Left forelimb (tissue), 1 donor: ENCODE measurements at regions not wholly inside any gene's neighbourhood (a gene's known extent, or its start where the extent isn't known, plus 50 kb on each side); places are given as distances from the start of the nearest gene placed in this dataset.

Experiments used
- DNase-seq: peaks from one replicate; pipeline ENCODE4 v3.0.0-alpha.2; 2018; ENCODE audit warnings: low spot score

DNA sequence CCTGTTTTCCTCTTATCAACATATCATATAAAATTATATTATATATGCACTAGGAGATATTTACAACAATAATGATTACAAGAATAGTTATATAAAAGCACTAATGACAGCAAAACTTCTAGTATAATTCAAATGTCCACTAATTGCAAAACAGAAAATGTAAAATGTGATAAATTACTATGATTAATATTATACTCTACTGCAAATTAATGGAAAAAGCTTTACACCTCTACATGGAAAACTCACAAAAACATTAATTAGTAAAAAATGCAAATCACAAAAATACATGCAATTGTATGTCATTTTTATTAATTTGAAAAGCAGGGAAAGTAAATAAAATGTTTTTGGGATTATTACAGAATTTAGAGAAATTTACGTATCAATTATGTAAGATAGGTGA lies 681.0 kb upstream of the PCDH20 start:
- no peak for DNase-seq

DNA sequence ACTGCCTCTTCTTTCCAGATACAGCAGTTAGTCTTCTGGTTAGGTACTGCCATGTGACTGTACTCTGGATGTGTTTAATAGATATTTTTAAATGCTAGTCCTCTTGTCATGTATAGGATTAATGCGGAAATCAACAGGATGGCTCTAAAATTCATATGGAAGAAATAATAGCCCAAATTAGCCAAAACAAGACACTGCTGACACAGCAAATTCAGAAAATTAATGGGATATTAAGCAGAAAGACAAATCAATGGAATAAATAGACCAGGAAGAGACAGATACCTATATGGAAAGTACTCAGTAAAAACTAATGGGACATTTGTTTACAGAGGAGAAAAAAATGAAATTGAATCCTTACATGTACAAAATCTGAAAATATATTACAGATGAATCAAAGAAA lies 679.3 kb upstream of the PCDH20 start:
- DNase-seq: no peak

DNA sequence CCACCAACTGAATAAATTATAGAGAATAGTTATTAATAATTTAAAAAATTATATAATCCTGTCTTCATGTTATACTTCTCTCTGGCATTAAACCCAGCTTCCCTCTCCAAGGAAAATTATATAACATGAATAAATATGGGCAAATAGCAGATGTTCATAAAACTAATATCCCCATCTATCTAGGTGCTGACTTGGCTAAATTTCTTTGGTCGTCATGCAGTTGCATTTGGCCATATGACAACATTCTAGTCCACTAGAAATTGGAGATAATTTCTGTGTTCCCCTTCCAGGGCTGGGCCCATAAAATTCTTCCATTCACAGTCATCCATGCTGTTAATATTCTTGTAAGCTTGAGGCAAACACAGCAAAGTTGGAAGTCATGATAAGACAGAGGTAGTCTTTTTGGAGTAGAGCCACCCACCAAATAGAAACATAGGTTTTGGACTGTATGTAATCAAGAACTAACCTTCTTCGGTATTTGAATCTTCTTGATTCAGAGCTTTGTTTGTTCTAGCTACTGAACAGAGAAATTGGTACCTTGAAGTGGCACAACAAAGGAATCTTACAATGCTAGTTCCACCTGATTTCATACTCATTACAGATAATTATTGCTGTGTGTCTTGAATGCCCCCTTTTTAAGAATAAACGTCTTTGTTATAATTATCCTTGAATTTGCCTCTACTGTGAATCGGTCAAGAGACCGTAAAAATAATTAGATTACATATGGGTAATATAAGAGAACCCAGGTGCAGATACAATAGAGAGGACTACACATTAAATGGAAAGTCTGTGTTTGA lies 678.5 kb upstream of the PCDH20 start:
- DNase-seq: no peak

DNA sequence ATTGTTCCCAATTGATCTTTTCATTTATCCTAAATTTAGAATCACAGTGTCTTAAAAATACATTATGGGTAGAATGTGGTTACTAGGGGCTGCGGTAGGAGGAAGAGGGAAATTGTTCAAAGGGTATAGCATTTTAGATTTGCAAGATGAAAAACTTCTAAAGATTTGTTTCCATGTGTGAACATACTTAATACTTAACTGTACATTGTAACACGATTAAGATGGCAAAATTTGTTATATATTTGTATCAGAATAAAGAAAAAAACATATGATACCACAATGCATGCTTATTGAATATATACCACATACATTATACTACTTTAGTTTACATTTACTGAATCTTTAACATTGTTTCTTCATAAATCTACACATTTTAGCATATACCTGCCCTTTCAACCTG lies 677.3 kb upstream of the PCDH20 start:
- no peak for DNase-seq

DNA sequence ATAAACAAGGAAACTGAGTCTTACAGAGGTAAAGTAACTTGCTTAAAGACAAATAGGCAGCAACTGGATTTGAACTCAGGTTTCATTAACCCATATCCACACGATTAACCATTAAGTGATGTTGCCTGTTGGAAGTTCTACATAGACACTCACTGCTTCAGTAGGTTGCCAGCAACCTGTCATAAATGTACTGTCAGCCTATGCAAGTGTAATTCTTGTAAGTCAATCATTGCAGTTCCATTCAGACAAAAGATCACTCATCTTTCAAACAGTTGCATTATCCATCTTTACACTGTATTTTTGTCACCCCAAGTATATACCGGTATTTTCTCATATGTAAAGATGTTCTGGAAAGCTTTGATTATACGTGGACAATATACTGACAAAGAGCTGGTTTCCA lies 676.9 kb upstream of the PCDH20 start:
- no peak for DNase-seq

DNA sequence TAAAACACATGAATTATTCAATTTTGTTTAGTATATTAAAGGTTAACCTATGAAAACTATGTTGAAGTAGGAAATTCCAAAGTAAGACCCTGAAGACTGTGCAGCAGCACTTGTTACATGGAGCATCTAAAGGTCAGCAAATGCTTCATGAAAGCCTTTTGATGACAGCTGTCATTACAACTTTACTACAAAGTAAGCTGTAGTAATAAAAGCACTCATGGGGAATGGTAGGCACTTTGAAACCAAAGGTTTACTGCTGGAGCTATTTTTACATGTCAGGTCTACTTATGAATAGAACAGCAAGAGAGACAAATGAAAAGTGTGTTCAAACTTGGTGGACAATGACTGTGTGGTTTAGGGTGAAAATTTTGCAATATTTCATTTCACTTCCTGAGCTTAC lies 672.5 kb upstream of the PCDH20 start:
- DNase-seq: no peak

DNA sequence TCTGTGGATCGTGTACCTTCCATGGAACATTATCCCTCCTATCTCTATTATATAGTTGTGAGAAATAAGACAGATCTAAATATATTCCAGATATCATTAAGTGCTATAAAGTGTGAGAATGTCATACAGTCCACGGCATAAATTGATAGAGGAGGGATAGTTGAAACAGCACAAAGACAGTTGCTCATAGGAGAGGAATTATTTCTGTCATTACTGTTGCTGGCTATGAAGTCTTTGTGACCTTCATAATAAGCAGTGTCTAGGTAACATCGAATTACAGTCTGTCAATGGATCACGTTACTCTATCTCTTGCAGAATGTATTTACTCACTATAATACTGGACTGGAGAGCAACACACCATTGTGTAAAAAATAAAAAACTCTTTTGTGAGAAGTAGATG lies 671.5 kb upstream of the PCDH20 start:
- DNase-seq: no peak

DNA sequence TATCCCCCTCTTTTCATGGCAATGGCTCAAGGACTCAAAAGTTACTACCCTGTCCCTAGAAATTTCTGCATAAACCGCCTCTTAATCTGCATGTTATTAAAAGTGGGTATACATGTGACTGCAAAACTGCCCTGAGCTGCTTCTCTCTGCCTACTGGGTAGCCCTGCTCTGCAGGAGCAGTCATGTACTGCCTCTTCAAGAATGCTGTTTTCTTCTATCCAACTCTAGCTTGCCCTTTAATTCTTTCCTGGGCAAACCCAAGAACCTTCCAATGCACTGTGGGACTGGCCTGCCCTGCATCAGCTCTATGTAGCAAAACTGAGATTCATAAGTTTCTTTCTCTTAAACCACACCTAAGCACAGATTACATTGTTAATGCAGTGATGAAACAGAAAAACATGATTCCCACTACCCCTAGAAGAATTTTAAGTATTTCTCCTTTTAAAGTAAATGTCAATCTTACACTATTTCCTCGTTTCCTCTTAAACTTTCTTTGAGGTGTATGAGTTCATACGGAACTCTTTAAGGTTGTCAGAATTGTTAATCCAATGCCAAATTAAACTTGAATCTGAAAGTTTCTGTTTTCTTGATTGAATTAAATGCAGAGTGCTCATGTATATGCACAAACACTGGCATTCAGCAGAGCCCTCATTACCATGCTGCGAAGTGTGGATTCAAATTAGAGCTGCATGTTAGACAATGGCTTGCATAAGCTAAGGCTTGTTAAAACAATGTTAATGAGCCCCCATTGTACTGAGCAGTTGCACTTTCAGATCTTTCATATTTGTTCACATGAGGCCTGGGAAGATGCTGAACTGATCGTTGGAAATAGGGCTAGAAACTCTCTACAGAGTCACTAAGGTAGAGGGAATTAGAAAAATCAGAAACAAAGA lies 669.9 kb upstream of the PCDH20 start:
- DNase-seq: no peak

DNA sequence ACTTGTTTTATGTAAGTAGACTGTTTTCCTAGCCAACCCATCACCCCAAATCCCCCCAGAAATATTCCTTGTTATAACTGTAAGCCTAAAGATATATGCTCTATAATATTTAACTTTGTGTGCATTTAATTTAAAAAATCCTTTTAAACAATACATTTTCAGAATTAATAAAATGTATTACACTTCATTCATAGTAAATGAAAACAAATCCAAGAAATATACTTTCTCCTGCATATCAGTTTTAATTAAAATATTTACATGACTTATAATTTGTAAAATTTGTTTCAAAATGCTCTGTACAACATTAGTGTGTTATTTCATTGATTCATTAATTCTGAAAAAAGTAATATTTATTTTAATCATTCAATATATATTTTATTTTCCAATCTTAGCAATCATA lies 669.1 kb upstream of the PCDH20 start:
- no peak for DNase-seq

DNA sequence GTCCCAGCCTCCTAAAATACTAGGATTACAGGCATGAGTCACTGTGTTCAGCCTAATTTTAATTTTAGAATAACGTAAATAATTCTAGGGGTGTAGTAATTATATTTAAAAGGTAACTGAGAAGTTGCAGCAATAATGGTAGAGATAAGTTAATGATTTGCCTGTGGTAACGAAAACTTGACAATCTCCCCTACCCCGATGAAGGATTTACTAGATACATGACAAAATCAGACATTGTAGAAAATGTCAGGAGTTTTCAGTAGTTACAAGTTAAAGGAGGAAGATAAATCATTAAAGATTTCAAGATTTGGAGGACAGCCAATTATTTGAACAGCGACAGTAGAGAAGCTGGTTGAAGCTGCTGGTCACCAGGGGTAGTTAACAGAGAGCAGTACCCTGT lies 652.2 kb upstream of the PCDH20 start:
- no peak for DNase-seq

DNA sequence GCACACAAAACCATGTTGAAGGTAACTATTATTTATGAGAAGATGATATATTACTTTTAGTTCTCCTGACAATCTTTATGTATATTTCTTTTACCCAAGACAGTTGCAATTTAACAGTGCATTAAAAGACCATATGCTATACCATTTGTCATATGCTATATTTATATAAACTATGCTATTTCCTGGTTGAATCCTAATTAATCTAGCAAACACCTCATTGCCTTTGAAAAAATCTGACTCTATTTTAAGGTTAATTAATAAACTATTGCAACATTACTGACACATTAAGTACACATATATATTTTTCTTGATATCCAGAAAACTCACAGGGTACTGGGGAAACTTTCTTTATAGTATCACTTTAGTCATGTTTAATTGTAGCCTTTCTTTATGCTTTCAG lies 649.4 kb upstream of the PCDH20 start:
- no peak for DNase-seq

DNA sequence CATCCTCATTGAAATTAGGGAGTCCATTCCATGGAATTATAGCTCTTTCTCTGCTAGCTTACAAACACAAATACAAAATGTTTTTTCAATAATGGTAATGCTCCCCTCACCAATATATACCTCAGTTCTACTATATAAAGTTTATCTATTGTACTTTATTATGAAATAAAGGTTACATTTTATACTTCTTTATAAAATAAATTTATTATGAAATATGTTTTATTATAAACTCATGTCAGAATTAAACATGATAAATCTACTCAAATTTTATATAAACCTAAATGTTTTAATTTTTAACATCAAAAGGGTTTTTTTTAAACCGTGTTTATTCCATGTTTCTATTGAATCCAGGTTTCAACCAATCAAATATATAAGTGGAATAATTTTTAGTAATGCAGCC lies 646.1 kb upstream of the PCDH20 start:
- no peak for DNase-seq

DNA sequence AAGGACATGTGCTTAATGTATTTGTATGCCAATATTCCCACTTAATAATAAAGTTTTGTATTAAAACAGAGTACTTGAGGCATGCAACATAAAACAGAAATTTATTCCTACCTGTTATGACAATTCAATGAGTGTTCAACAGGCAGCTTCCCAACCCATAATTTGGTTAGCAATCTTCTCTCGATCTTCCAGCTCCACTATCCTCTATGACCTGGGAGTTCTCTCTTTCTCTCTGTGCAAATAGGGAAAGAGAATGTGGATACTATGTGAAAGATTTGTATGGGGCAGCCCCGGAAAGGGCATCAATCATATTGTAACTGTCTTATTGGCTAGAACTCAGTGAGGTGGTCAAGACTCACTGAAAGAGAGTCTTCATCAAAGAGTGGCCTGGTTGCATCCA lies 644.9 kb upstream of the PCDH20 start:
- no peak for DNase-seq

DNA sequence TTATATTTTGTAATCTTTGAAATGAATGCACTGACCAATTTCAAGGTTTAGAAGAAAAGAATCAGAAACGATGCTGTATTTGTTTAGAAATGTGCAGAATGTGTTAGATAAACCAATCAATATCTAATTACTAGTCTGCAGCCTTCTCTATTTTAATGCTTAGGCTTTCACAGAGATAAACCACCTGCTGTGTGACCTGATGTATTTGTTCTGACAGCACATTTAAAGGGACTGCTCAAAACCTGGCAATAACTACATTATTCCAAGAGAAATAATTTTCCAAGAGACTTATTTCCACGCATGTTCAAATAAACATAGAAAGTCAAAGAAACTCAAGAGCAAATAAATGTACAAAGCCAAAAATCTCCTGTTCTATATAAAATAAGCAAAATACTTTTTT lies 641.6 kb upstream of the PCDH20 start:
- no peak for DNase-seq

DNA sequence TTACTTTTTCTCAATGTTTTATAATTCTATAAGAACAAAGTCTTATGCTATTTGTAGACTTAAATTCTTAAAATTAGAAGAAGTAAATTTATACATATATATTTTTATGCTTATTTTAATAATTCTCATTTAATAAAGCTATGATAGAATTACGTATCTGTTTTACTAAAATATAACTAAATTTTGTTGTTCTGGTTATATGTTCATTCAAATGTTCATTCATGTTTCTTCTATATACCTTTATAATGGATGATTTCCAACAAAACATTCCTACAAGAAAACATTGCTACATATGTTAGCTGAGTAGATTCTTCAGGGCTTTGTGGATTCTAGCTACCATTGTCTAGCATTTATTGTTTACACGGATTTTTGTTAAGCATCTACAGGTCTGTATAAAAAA lies 634.3 kb upstream of the PCDH20 start:
- DNase-seq: no peak

DNA sequence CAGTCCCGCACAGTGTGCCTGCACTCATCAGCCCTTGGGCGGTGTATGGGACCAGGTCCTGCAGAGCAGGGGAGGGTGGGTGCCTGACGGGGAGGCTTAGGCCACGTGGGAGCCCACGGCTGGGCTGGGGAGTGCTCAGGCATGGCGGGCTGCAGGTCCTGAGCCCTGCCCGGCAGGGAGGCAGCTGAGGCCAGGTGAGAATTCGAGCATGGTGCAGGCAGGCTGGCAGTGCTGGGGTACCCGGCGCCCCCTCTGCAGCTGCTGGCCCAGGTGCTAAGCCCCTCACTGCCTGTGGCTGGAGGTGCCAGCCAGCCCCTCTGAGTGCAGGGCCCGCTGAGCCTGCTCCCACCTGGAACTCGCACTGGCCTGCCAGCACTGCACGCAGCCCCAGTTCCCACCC lies 630.9 kb upstream of the PCDH20 start:
- DNase-seq: no peak

DNA sequence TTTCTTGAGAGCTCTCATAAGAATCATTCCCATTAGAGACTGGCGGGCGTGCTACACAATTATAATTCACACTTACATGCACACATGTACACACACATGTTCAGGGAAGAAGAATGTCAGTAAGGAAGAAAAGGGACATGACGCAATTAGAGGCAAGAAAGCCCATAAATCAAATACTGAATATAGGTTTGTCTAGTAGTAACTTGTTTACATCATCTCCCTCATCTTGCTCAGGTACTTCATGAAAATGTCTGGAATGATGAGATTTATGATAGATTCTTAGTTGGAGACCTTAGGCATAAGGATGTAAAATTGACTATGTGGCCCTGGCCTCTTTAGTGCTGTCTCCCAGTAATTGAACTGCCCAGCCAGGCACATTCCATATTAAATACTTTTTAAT lies 628.0 kb upstream of the PCDH20 start:
- DNase-seq: no peak

DNA sequence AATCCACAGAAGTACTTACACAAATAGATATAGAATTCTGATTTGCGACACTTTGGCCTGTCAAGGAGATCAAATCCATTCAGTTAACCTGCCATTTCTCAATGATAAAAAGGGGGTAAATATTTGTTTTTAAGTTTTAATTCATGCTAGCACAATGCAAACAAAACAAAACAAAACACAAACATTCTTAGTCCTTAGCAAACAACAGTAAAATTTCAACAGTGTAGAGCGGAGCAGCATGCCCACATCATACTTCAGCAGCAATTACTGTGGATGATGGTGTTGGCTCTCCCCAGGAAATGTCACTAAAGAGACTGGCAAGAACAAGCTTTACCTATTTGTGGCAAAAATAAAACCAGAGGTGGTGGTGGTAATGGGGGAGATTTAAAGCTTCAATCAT lies 625.2 kb upstream of the PCDH20 start:
- no peak for DNase-seq

DNA sequence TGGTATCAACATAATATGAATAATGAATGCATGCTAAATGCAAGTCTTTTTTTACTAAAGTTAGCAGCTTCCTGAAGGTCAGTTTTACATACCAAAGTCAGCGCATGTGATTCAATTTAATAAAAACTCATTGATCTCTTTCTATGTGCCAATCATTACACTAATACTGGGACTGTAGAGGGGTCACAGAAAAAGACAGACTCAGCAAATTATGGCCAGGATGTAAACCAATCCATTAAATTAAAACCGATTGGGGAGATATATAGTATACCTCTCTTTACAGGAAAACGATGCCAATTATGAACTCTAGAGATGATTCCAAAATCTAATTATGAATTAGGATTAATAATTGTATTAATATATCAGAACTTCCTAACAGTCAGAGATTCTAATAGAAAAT lies 624.4 kb upstream of the PCDH20 start:
- DNase-seq: no peak

DNA sequence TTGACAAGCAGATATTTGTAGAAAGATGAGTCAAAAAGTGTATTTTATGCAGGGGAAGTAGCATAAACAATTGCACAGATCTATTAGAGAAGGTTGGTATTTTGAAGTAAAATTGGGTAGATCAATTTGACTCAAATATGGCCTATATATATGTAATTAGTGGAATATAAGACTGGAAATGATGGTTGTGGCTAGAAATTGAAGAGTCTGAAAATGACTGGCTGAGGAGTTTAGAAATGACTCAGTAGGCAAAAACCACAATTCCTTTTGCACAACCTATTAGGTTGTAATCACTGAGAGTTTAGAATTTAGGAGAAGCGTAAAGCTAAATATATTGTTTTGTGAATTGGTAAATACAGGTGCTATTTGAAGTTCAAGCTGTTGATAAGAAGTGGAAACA lies 622.6 kb upstream of the PCDH20 start:
- DNase-seq: no peak

DNA sequence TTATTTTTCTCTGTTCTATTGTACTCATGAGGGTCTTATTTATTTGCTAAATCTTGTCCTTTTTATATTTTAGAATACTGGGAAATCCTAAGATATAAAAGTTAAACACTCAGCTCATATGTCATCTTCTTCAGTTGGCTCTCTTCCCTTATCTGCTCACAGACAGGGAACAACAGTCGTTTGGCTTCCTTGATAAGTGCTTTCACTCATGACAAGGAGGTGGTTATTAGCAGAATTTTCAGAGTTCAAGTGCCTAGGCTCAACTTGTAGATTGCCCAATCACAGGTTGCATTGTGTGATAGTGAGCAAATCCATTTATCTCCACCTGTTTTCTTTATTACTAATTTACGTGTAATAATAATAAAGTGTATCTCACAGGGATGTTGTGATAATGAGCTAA lies 620.3 kb upstream of the PCDH20 start:
- DNase-seq: no peak

DNA sequence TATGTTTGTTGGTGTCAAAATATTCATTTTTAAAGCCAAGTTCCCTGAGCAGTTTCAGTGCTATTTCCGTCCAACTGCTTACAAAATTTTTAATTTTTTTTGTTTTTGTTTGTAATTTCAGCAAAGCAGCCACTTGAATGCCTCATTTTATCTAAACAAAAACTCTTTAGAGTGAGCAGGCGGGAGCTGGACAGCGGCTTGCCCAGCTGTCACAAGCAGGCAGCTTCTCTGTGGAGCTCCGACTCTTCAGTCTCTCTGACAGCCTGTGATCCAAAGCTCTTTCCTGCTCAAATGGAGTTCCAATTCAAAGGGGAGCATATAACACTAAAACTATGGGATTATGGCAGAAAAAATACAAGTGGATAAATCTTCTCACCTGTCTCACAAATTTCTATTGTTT lies 618.3 kb upstream of the PCDH20 start:
- DNase-seq: no peak

DNA sequence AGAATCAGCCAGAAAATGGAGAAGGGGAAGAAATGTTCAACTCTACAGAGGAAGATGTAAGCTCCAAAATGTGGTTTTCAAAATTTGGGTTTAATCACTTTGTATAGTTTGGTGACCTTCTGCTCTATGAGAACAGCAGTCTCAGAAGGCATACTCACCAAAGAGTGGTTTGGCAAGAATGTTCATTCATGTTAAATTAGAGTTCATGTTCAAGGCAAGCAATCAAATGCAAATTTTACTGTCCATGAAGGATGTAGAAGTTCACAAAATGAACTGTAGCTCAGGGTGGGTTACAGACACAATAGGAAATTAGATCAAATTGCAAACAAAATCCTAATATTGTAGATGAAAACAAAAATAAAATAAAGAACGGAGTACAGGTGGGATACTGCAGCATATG lies 606.7 kb upstream of the PCDH20 start:
- DNase-seq: no peak

DNA sequence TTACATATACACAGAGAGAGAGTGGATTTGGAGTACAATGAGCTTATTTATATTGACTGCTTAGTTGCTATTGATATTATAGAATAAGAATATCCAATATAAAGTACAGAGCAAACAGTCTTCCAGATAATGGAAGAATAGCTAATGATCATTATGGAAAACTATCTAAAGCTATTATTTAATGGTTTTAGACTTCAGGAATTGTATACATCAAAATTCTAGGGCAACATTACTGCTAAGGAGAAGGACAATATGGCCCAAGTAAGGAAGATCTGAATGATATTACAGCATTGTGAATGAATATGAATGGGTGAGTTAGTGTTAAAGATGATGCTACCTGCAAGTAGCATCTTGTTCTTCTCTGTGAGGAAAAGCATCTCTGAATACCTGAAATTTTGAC lies 604.2 kb upstream of the PCDH20 start:
- no peak for DNase-seq
